ENCODE measurements at regions not wholly inside any gene's neighbourhood (a gene's known extent, or its start where the extent isn't known, plus 50 kb on each side); places are given as distances from the start of the nearest gene placed in this dataset.
"Not testable (repeated sequence)": the region's sequence is repeated elsewhere in the genome, so short reads cannot be mapped to it uniquely, and the experiment has no call there.

- Histone ChIP-seq H3K9ac (ENCODE audit: low read length) (no peak overlapping the region), H3K36me3 (ENCODE audit: control insufficient read depth, insufficient read depth, low read length) (no peaks in the 10 kb centered on the region), H3K27me3 (ENCODE audit: control insufficient read depth, insufficient read depth, low read length) (no peaks in the 10 kb centered on the region), H3K4me3 (ENCODE audit: low read length) (no peak overlapping the region), H3K27ac (ENCODE audit: low read depth, low read length) (no peak overlapping the region), H3K4me1 (ENCODE audit: control insufficient read depth, insufficient read depth, low read length) (no peaks in the 10 kb centered on the region)
Observed at GRCh38 chr5:142235870-142236672, 88.8 kb downstream of the SPRY4 start.

- Histone ChIP-seq H3K27ac (ENCODE audit: low read depth, low read length) (no peak overlapping the region), H3K4me1 (ENCODE audit: control insufficient read depth, insufficient read depth, low read length) (no peaks in the 10 kb centered on the region), H3K4me3 (ENCODE audit: low read length) (no peak overlapping the region), H3K9ac (ENCODE audit: low read length) (no peak overlapping the region), H3K27me3 (ENCODE audit: control insufficient read depth, insufficient read depth, low read length) (no peaks in the 10 kb centered on the region), H3K36me3 (ENCODE audit: control insufficient read depth, insufficient read depth, low read length) (no peaks in the 10 kb centered on the region)
Observed at GRCh38 chr5:142235050-142235797, 89.6 kb downstream of the SPRY4 start.

- H3K27me3 ChIP-seq (ENCODE audit: control insufficient read depth, insufficient read depth, low read length), result no peaks in the 10 kb centered on the region
- no peaks in the 10 kb centered on the region for H3K36me3 ChIP-seq (ENCODE audit: control insufficient read depth, insufficient read depth, low read length)
- H3K4me3 ChIP-seq (ENCODE audit: low read length), result no peak overlapping the region
- no peak overlapping the region for H3K27ac ChIP-seq (ENCODE audit: low read depth, low read length)
- no peaks in the 10 kb centered on the region for H3K4me1 ChIP-seq (ENCODE audit: control insufficient read depth, insufficient read depth, low read length)
- H3K9ac ChIP-seq (ENCODE audit: low read length), result no peak overlapping the region
Observed at GRCh38 chr5:142233083-142234032, 91.5 kb downstream of the SPRY4 start.

GRCh38 chr5:142230949-142231348 is 93.9 kb downstream of the SPRY4 start:
- not testable (repeated sequence) for H3K4me1 ChIP-seq (ENCODE audit: control insufficient read depth, insufficient read depth, low read length); H3K4me3 ChIP-seq (ENCODE audit: low read length); H3K36me3 ChIP-seq (ENCODE audit: control insufficient read depth, insufficient read depth, low read length); H3K27ac ChIP-seq (ENCODE audit: low read depth, low read length); H3K9ac ChIP-seq (ENCODE audit: low read length); H3K27me3 ChIP-seq (ENCODE audit: control insufficient read depth, insufficient read depth, low read length)

GRCh38 chr5:142225141-142225540 is 99.7 kb downstream of the SPRY4 start:
- H3K27ac ChIP-seq (ENCODE audit: low read depth, low read length), result no peak overlapping the region

GRCh38 chr5:142222866-142223558 is 101.8 kb downstream of the SPRY4 start:
- no peak overlapping the region for H3K27ac ChIP-seq (ENCODE audit: low read depth, low read length)
- H3K9ac ChIP-seq (ENCODE audit: low read length), result no peak overlapping the region
- H3K4me3 ChIP-seq (ENCODE audit: low read length), result no peak overlapping the region
- H3K4me1 ChIP-seq (ENCODE audit: control insufficient read depth, insufficient read depth, low read length), result no peaks in the 10 kb centered on the region
- no peaks in the 10 kb centered on the region for H3K27me3 ChIP-seq (ENCODE audit: control insufficient read depth, insufficient read depth, low read length)
- no peaks in the 10 kb centered on the region for H3K36me3 ChIP-seq (ENCODE audit: control insufficient read depth, insufficient read depth, low read length)

More at GRCh38 chr5:142225141-142225540, 99.7 kb downstream of the SPRY4 start:
- Histone ChIP-seq H3K36me3 (ENCODE audit: control insufficient read depth, insufficient read depth, low read length) (no peaks in the 10 kb centered on the region), H3K9ac (ENCODE audit: low read length) (no peak overlapping the region), H3K4me3 (ENCODE audit: low read length) (no peak overlapping the region), H3K27me3 (ENCODE audit: control insufficient read depth, insufficient read depth, low read length) (no peaks in the 10 kb centered on the region), H3K4me1 (ENCODE audit: control insufficient read depth, insufficient read depth, low read length) (no peaks in the 10 kb centered on the region)

- no peaks in the 10 kb centered on the region for H3K27me3 ChIP-seq (ENCODE audit: control insufficient read depth, insufficient read depth, low read length)
- H3K36me3 ChIP-seq (ENCODE audit: control insufficient read depth, insufficient read depth, low read length), result no peaks in the 10 kb centered on the region
- H3K9ac ChIP-seq (ENCODE audit: low read length), result no peak overlapping the region
- H3K4me3 ChIP-seq (ENCODE audit: low read length), result no peak overlapping the region
- H3K27ac ChIP-seq (ENCODE audit: low read depth, low read length), result no peak overlapping the region
- no peaks in the 10 kb centered on the region for H3K4me1 ChIP-seq (ENCODE audit: control insufficient read depth, insufficient read depth, low read length)
Observed at GRCh38 chr5:142222225-142222865, 102.5 kb downstream of the SPRY4 start.

- Histone ChIP-seq H3K27ac (ENCODE audit: low read depth, low read length) (no peak overlapping the region), H3K9ac (ENCODE audit: low read length) (no peak overlapping the region), H3K36me3 (ENCODE audit: control insufficient read depth, insufficient read depth, low read length) (no peaks in the 10 kb centered on the region), H3K27me3 (ENCODE audit: control insufficient read depth, insufficient read depth, low read length) (no peaks in the 10 kb centered on the region), H3K4me3 (ENCODE audit: low read length) (no peak overlapping the region), H3K4me1 (ENCODE audit: control insufficient read depth, insufficient read depth, low read length) (no peaks in the 10 kb centered on the region)
Observed at GRCh38 chr5:142221091-142221860, 103.5 kb downstream of the SPRY4 start.

- H3K36me3 ChIP-seq (ENCODE audit: control insufficient read depth, insufficient read depth, low read length), result no peaks in the 10 kb centered on the region
- H3K4me1 ChIP-seq (ENCODE audit: control insufficient read depth, insufficient read depth, low read length), result peaks cover 2% of the 10 kb centered on the region
- no peak overlapping the region for H3K9ac ChIP-seq (ENCODE audit: low read length)
- H3K4me3 ChIP-seq (ENCODE audit: low read length), result no peak overlapping the region
- H3K27me3 ChIP-seq (ENCODE audit: control insufficient read depth, insufficient read depth, low read length), result no peaks in the 10 kb centered on the region
- no peak overlapping the region for H3K27ac ChIP-seq (ENCODE audit: low read depth, low read length)
Observed at GRCh38 chr5:142219146-142219545, 105.7 kb downstream of the SPRY4 start.

GRCh38 chr5:142216931-142217330 is 107.9 kb downstream of the SPRY4 start:
- Histone ChIP-seq H3K4me1 (ENCODE audit: control insufficient read depth, insufficient read depth, low read length) (peaks cover 2% of the 10 kb centered on the region), H3K27ac (ENCODE audit: low read depth, low read length) (no peak overlapping the region), H3K27me3 (ENCODE audit: control insufficient read depth, insufficient read depth, low read length) (no peaks in the 10 kb centered on the region), H3K4me3 (ENCODE audit: low read length) (no peak overlapping the region), H3K9ac (ENCODE audit: low read length) (no peak overlapping the region), H3K36me3 (ENCODE audit: control insufficient read depth, insufficient read depth, low read length) (no peaks in the 10 kb centered on the region)

All from rectal smooth muscle tissue (tissue), 1 donor.